HepG2 (cell line): ENCODE measurements at regions not wholly inside any gene's neighbourhood (a gene's known extent, or its start where the extent isn't known, plus 50 kb on each side); places are given as distances from the start of the nearest gene placed in this dataset.

ENCODE experiments used
- ETV6 ChIP-seq: sonication (generic); formaldehyde crosslinking; conservative IDR thresholded peaks from 2 replicates; pipeline ENCODE4 v1.4.0; 2020; ENCODE audit warnings: missing genetic modification reagents
- EZH2 ChIP-seq: conservative IDR thresholded peaks from 2 replicates; pipeline ENCODE4 v1.6.1; 2012; ENCODE audit warnings: mild to moderate bottlenecking, low read depth, low read length, moderate library complexity
- NBN ChIP-seq: fragments of 450-650 bp; conservative IDR thresholded peaks from 2 replicates; pipeline ENCODE4 v1.6.1; 2017
- NFE2 ChIP-seq: sonication (generic); formaldehyde crosslinking; IDR thresholded peaks from 2 replicates; pipeline ENCODE4 v1.4.0; 2020; ENCODE audit warnings: missing genetic modification reagents
- NFYB ChIP-seq: sonication (generic); formaldehyde crosslinking; IDR thresholded peaks from 2 replicates; pipeline ENCODE4 v1.4.0; 2020; ENCODE audit warnings: missing genetic modification reagents
- PCBP1 ChIP-seq: fragments of 200-400 bp; formaldehyde crosslinking; IDR thresholded peaks from 2 replicates; pipeline ENCODE4 v1.6.1; 2017; ENCODE audit warnings: mild to moderate bottlenecking, low read depth, low read length, borderline replicate concordance
- POLR2A ChIP-seq, 2 experiments: IDR thresholded peaks; 2 replicates each; pipeline ENCODE4 v1.6.1; 2011; ENCODE audit warnings: low read depth in 2 of 2, low read length in 2 of 2, mild to moderate bottlenecking in 1 of 2, moderate library complexity in 1 of 2; ENCODE audit not compliant: insufficient read depth in 1 of 2
- THYN1 ChIP-seq: sonication (generic); formaldehyde crosslinking; IDR thresholded peaks from 2 replicates; pipeline ENCODE4 v1.8.1; 2023; ENCODE audit warnings: low read depth, mild to moderate bottlenecking, moderate library complexity, missing genetic modification reagents, borderline replicate concordance
- ZNF678 ChIP-seq: sonication (generic); formaldehyde crosslinking; IDR thresholded peaks from 2 replicates; pipeline ENCODE4 v1.4.0; 2020; ENCODE audit warnings: mild to moderate bottlenecking, missing genetic modification reagents
- TF ChIP-seq, protein P1 (sequence below): sonication (generic); formaldehyde crosslinking; IDR thresholded peaks from 2 replicates; pipeline ENCODE4 v1.5.0; 2020; ENCODE audit warnings: mild to moderate bottlenecking, missing genetic modification reagents, moderate library complexity

DNA sequence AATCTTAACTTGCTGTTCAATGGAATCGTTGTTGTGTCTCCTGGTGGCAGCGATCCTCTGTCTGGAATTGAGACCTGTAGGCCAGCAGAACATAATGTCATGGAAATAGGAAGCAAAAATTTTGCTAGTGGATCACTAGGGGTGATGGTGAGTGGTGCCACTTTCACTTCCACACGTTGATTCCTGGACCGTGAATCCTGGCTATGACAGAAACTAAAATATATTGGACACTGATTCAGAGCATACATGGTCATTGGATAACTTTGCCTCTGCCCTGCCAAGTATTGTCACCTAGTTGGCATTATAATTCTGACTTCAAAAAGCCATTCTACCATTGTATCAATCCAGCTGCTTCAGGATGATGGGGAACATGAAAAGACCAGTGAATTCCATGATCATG lies 353.2 kb downstream of the IRX1 start:
- no peak for TF ChIP-seq ZNF678
- TF ChIP-seq NFE2 (CRISPR knock-in tag), result no peak
- no peak for TF ChIP-seq PCBP1
- TF ChIP-seq NBN, result no peak
- TF ChIP-seq, protein P1, sequence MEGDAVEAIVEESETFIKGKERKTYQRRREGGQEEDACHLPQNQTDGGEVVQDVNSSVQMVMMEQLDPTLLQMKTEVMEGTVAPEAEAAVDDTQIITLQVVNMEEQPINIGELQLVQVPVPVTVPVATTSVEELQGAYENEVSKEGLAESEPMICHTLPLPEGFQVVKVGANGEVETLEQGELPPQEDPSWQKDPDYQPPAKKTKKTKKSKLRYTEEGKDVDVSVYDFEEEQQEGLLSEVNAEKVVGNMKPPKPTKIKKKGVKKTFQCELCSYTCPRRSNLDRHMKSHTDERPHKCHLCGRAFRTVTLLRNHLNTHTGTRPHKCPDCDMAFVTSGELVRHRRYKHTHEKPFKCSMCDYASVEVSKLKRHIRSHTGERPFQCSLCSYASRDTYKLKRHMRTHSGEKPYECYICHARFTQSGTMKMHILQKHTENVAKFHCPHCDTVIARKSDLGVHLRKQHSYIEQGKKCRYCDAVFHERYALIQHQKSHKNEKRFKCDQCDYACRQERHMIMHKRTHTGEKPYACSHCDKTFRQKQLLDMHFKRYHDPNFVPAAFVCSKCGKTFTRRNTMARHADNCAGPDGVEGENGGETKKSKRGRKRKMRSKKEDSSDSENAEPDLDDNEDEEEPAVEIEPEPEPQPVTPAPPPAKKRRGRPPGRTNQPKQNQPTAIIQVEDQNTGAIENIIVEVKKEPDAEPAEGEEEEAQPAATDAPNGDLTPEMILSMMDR (CRISPR knock-in tag), result no peak
- TF ChIP-seq THYN1 (CRISPR knock-in tag), result no peak
- no peak for TF ChIP-seq NFYB (CRISPR knock-in tag)
- TF ChIP-seq POLR2A (IDR thresholded peaks at IDR 0.05; ENCODE audit: insufficient read depth in 1 of 2, low read depth in 2 of 2, low read length in 2 of 2), result no peak
- no peak for TF ChIP-seq ETV6 (CRISPR knock-in tag)
- TF ChIP-seq EZH2, result no peak
